NT2/D1 (cell line): ENCODE measurements at regions not wholly inside any gene's neighbourhood (a gene's known extent, or its start where the extent isn't known, plus 50 kb on each side); places are given as distances from the start of the nearest gene placed in this dataset.

Experiments
- DNase-seq: peaks from one replicate; pipeline ENCODE4 v3.0.0-alpha.2; 2011; ENCODE audit warnings: low read depth, low spot score
- H3K27me3 ChIP-seq: 2 replicates; pipeline ENCODE4 v1.6.0; 2011; ENCODE audit warnings: mild to moderate bottlenecking; ENCODE audit not compliant: insufficient read length, insufficient read depth
- H3K36me3 ChIP-seq: 2 replicates; pipeline ENCODE4 v1.6.1; 2011; ENCODE audit warnings: mild to moderate bottlenecking, low read length, mixed read lengths; ENCODE audit not compliant: insufficient read depth, insufficient read length
- H3K4me1 ChIP-seq: 2 replicates; pipeline ENCODE4 v1.5.1; 2011; ENCODE audit not compliant: insufficient read depth, insufficient read length
- H3K4me3 ChIP-seq: 2 replicates; pipeline ENCODE4 v1.5.1; 2011; ENCODE audit warnings: low read depth; ENCODE audit not compliant: insufficient read length
- H3K9ac ChIP-seq: 2 replicates; pipeline ENCODE4 v1.6.0; 2011; ENCODE audit warnings: low read depth; ENCODE audit not compliant: insufficient read length
- H3K9me3 ChIP-seq: 2 replicates; pipeline ENCODE4 v1.5.1; 2011; ENCODE audit warnings: mild to moderate bottlenecking, low read length; ENCODE audit not compliant: insufficient read depth
- SUZ12 ChIP-seq: IDR thresholded peaks from 2 replicates; pipeline ENCODE4 v1.6.1; 2011; ENCODE audit not compliant: insufficient read length, insufficient read depth; ENCODE audit errors: extremely low read depth
- YY1 ChIP-seq: IDR thresholded peaks from 2 replicates; pipeline ENCODE4 v1.6.1; 2011; ENCODE audit not compliant: insufficient read length, insufficient read depth
- ZNF274 ChIP-seq: IDR thresholded peaks from 2 replicates; pipeline ENCODE4 v1.6.1; 2011; ENCODE audit warnings: mild to moderate bottlenecking, low read depth, low read length

DNA sequence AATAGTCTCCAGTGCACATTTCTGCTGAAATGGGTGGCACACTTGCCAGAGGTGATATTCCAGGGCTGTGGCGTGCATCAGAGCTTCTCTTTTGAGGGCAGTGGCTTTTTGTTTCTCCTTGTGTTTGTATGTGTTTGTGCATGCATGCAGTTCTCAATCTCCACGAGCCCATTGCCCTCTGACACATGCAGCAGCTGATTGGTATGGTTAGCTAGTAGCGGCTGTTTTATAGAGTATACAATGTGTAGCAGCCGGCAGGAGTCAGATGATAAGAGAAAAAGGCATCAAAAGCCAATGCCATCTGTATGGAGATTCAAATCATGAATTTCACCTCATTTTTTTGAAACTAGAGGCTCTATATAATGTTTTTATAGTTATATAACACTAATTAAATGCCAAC lies 616.9 kb upstream of the STXBP6 start:
- H3K9me3 ChIP-seq: no peaks in the 10 kb centered on the region
- TF ChIP-seq SUZ12: no peak
- TF ChIP-seq YY1: no peak
- no peak for TF ChIP-seq ZNF274
- no peaks in the 10 kb centered on the region for H3K27me3 ChIP-seq
- DNase-seq: no peak
- no peak overlapping the region for H3K9ac ChIP-seq
- H3K4me1 ChIP-seq: no peaks in the 10 kb centered on the region
- no peaks in the 10 kb centered on the region for H3K36me3 ChIP-seq
- no peak overlapping the region for H3K4me3 ChIP-seq

DNA sequence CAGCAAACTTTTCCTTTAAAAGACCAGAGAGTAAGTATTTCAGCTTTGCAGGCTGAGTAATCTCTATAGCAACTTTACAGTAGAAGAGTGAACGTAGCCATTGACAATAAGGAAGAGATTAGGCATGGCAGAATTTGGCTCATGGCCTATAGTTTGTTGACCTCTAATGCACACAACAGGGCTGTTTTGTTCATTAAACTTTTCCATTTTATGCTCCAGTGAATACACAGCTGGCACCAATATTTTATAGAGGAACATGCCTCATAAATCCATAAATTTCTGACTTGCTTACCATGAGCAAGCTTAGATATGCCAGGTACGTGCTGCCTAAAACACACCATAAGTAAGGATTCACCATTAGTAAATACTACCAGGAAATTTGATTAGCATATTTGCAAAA lies 609.0 kb upstream of the STXBP6 start:
- H3K27me3 ChIP-seq: no peaks in the 10 kb centered on the region
- TF ChIP-seq YY1: no peak
- TF ChIP-seq ZNF274: no peak
- no peak for TF ChIP-seq SUZ12
- H3K9me3 ChIP-seq: no peaks in the 10 kb centered on the region
- H3K9ac ChIP-seq: no peak overlapping the region
- H3K4me1 ChIP-seq: no peaks in the 10 kb centered on the region
- no peaks in the 10 kb centered on the region for H3K36me3 ChIP-seq
- no peak overlapping the region for H3K4me3 ChIP-seq
- DNase-seq: no peak

DNA sequence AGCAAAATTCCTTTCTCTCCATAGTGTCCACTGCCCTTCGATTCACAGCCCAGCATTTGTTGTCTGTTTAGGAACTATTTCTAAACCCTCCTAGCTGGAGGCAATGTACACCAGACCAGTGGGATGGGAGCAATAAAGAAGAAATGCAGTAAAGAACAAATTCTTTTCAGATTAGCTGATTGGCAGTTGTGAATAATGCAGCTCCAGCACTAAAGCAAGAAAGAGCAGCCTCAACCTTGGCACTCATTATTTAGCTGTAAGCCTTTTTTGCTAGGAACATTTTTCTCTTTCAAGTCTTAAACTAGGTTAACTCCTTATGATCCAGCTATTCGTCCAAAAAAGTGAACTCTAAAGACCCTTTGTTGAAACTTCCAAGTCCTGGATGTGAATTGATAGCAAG lies 580.5 kb upstream of the STXBP6 start:
- no peaks in the 10 kb centered on the region for H3K4me1 ChIP-seq
- no peak for TF ChIP-seq ZNF274
- no peak for TF ChIP-seq SUZ12
- TF ChIP-seq YY1: no peak
- H3K9me3 ChIP-seq: no peaks in the 10 kb centered on the region
- H3K4me3 ChIP-seq: no peak overlapping the region
- H3K27me3 ChIP-seq: no peaks in the 10 kb centered on the region
- no peak overlapping the region for H3K9ac ChIP-seq
- DNase-seq: no peak
- H3K36me3 ChIP-seq: no peaks in the 10 kb centered on the region

DNA sequence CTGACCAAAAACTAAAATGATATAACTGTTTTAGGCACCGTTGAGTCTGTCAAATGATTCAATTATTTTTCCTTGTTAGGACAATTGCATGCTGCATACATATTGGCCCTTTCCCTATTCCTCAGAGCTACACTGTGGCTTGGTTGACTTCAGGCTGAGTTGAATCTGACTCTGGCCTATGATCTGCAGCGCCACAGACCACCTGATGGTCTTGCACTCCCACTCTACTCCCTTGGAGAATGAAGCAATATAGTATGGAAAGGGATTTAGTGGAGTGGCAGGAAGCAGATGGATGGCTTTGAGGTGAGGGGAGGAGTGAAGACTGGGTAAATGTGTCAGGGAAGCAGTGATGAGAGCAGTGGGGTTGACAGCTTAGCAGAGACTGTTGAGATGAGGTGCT lies 579.0 kb upstream of the STXBP6 start:
- H3K9me3 ChIP-seq: no peaks in the 10 kb centered on the region
- DNase-seq: no peak
- no peaks in the 10 kb centered on the region for H3K4me1 ChIP-seq

DNA sequence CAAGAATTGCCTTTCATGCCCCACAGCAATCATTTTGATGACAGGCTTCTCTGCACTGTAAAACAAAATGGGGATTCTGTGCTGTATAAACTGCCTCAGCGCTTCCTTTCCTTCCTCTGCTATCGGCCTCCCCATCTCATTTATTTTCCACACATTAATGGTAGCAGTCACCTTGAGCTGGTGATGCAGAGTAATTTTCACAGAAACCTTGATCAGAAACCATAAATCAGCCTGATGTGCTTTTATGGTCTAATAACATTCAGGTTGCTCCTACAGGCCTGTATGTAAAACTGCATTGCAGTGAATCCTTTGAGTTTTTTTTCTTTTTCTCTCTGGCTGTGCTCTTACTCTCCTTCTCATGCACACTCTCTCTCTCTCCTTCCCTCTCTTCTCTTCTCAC lies 578.4 kb upstream of the STXBP6 start:
- H3K4me3 ChIP-seq: no peak overlapping the region
- H3K36me3 ChIP-seq: no peaks in the 10 kb centered on the region
- no peak overlapping the region for H3K9ac ChIP-seq
- TF ChIP-seq SUZ12: no peak
- TF ChIP-seq YY1: no peak
- no peak for TF ChIP-seq ZNF274
- H3K9me3 ChIP-seq: no peaks in the 10 kb centered on the region
- no peaks in the 10 kb centered on the region for H3K4me1 ChIP-seq
- H3K27me3 ChIP-seq: no peaks in the 10 kb centered on the region
- DNase-seq: no peak

More for the DNA sequence above, 579.0 kb upstream of the STXBP6 start:
- H3K9ac ChIP-seq: no peak overlapping the region
- H3K4me3 ChIP-seq: no peak overlapping the region
- TF ChIP-seq ZNF274 (no peak), SUZ12 (no peak), YY1 (no peak)
- no peaks in the 10 kb centered on the region for H3K27me3 ChIP-seq
- no peaks in the 10 kb centered on the region for H3K36me3 ChIP-seq

DNA sequence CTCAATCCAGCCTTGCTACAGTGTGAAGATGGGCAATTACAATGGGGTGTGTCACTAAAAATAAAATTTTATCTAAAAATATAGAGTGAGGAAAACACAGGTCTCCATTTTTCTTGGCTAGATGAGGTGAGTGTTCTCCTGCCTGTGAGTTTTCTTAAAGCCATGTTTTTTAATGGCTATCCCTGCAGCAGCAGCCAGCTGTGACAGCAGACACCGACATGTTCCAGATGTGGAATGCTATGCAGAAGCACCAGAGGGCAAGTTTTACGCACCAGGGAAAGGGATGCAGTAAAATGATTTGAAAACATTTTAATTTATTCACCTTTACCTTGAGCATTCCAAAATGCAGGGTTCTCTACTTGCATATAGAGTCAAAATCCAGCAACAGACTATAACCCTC lies 577.0 kb upstream of the STXBP6 start:
- Histone ChIP-seq H3K4me3 (no peak overlapping the region), H3K9me3 (no peaks in the 10 kb centered on the region), H3K9ac (no peak overlapping the region), H3K4me1 (no peaks in the 10 kb centered on the region), H3K36me3 (no peaks in the 10 kb centered on the region), H3K27me3 (no peaks in the 10 kb centered on the region)
- DNase-seq: no peak
- TF ChIP-seq SUZ12 (no peak), ZNF274 (no peak), YY1 (no peak)

DNA sequence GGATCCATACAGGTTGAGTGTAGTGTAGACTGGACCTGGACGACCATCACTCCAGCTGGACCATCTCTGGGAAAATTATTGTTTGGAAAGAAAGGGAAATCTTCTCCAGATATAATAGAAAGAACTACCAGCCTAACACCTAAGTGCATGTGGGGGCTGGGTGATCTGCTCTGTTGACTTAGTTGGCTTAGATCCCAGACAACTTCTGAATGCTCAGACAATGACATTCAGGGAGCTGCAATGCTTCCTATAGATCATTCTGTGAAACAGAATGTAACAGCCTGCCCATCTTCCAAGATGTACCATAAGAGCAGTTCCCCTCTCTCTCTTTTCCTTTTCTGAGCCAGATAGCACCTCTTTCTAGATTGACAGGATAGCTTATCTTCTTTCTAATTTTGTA lies 572.8 kb upstream of the STXBP6 start:
- Histone ChIP-seq H3K4me1 (no peaks in the 10 kb centered on the region), H3K9ac (no peak overlapping the region), H3K36me3 (no peaks in the 10 kb centered on the region), H3K9me3 (no peaks in the 10 kb centered on the region), H3K27me3 (no peaks in the 10 kb centered on the region), H3K4me3 (no peak overlapping the region)
- TF ChIP-seq SUZ12: no peak
- TF ChIP-seq ZNF274: no peak
- TF ChIP-seq YY1: no peak
- DNase-seq: no peak

DNA sequence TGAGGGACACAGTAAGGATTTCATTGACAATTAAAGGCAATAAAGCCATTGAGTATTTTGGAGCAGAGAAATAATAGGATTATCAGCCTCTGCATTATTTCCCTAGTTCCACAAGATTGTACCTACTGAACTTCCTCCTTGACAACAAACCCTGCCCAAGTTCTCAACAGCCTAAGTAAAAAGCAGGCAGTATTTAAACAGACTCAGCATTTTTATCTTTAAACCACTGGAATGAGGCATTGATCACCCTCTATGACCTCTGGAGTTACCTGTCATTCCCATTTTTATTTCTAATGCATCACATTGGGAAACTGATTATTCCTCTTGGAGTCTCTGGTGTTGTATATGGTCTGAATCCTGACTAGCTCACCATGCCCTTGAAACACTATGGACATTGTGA lies 570.6 kb upstream of the STXBP6 start:
- Histone ChIP-seq H3K4me3 (no peak overlapping the region), H3K9me3 (no peaks in the 10 kb centered on the region; the same call in 1 of the 2 replicates), H3K36me3 (no peaks in the 10 kb centered on the region), H3K9ac (no peak overlapping the region), H3K4me1 (no peaks in the 10 kb centered on the region), H3K27me3 (no peaks in the 10 kb centered on the region)
- DNase-seq: no peak
- TF ChIP-seq SUZ12: no peak
- no peak for TF ChIP-seq YY1
- TF ChIP-seq ZNF274: no peak

DNA sequence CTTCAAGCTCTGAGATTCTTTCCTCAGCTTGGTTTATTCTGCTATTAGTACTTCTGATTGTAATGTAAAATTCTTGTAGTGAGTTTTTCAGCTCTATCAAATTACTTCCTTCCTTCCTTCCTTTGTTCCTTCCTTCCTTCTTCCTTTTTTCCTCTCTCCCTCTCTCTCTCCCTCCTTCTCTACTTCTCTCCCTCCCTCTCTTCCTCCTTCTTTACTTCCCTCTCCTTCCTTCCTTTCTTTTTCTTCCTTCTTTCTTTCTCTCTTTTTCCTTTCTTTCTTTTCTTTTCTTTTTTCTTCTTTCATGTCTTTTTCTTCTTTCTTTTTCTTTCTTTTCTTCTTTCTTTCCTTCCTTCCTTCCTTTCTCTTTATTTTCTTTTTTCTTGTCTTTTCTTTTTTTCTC lies 565.2 kb upstream of the STXBP6 start:
- no peaks in the 10 kb centered on the region for H3K36me3 ChIP-seq
- no peak for DNase-seq
- no peaks in the 10 kb centered on the region; the same call in 1 of the 2 replicates for H3K9me3 ChIP-seq
- TF ChIP-seq YY1: no peak
- no peak for TF ChIP-seq ZNF274
- no peak for TF ChIP-seq SUZ12
- no peak overlapping the region for H3K9ac ChIP-seq
- H3K4me1 ChIP-seq: no peaks in the 10 kb centered on the region
- no peaks in the 10 kb centered on the region for H3K27me3 ChIP-seq
- no peak overlapping the region for H3K4me3 ChIP-seq
